PC-9 (cell line): ENCODE measurements at regions not wholly inside any gene's neighbourhood (a gene's known extent, or its start where the extent isn't known, plus 50 kb on each side); places are given as distances from the start of the nearest gene placed in this dataset.

Experiments used
- EZH2 ChIP-seq: fragments of 200-600 bp; sonication (generic); IDR thresholded peaks from 2 replicates; pipeline ENCODE4 v1.8.0; 2017; ENCODE audit warnings: antibody characterized with exemption, low read depth
- TF ChIP-seq, protein P1 (sequence below): fragments of 200-600 bp; sonication (generic); conservative IDR thresholded peaks from 2 replicates; pipeline ENCODE4 v1.6.1; 2017; ENCODE audit warnings: mixed run types, antibody characterized with exemption, mild to moderate bottlenecking, moderate library complexity

DNA sequence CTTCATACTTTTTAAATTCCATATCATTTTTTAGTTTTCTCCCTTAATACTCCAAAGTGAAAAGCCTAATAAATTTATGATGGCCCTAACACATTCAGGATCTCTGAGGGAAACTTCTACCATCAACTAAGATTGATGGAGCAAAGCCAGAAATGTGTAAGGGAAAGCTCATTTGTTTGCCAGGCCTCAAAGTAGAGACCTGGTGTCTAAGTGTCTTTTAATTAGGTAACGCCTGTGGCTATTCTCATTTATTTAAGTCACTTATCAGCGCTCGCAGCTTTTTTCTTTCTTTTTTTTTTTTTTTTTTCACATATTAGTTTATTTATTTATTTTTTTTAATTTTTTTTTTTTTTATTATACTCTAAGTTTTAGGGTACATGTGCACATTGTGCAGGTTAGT is 242.4 kb downstream of the TMA16 start:
- TF ChIP-seq, protein P1, sequence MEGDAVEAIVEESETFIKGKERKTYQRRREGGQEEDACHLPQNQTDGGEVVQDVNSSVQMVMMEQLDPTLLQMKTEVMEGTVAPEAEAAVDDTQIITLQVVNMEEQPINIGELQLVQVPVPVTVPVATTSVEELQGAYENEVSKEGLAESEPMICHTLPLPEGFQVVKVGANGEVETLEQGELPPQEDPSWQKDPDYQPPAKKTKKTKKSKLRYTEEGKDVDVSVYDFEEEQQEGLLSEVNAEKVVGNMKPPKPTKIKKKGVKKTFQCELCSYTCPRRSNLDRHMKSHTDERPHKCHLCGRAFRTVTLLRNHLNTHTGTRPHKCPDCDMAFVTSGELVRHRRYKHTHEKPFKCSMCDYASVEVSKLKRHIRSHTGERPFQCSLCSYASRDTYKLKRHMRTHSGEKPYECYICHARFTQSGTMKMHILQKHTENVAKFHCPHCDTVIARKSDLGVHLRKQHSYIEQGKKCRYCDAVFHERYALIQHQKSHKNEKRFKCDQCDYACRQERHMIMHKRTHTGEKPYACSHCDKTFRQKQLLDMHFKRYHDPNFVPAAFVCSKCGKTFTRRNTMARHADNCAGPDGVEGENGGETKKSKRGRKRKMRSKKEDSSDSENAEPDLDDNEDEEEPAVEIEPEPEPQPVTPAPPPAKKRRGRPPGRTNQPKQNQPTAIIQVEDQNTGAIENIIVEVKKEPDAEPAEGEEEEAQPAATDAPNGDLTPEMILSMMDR = no peak
- no peak for TF ChIP-seq EZH2
